Panc1 (cell line): ENCODE measurements at regions not wholly inside any gene's neighbourhood (a gene's known extent, or its start where the extent isn't known, plus 50 kb on each side); places are given as distances from the start of the nearest gene placed in this dataset.

Experiments used
- ATAC-seq: fragments of 200-7000 bp; cut with Tn5 transposase; 2 replicates; pipeline ENCODE4 v1.9.1; 2020; ENCODE audit warnings: mild to moderate bottlenecking, moderate library complexity
- BruUV-seq: library from RNA; stranded (reverse); fragments of 400-500 nt; replicated peaks from 2 replicates; lab custom pipeline; 2021; lab: Mats Ljungman, UMichigan
- CTCF ChIA-PET: fragments of 300-600 bp; sonication (Branson Sonifier 250); formaldehyde crosslinking; loops from one replicate; lab custom pipeline; 2022; ENCODE audit warnings: antibody characterized with exemption; lab: Charles Lee
- POLR2A ChIA-PET: fragments of 300-600 bp; sonication (Branson Sonifier 250); formaldehyde crosslinking; loops from one replicate; lab custom pipeline; 2022; ENCODE audit warnings: antibody characterized with exemption; lab: Charles Lee
- DNase-seq: peaks from one replicate; pipeline ENCODE4 v3.0.0-alpha.2; 2010; ENCODE audit warnings: low read depth, low spot score
- H3K27ac ChIP-seq: 2 replicates; pipeline ENCODE4 v1.5.1; 2011; ENCODE audit warnings: mild to moderate bottlenecking, low read length, inconsistent platforms
- H3K27me3 ChIP-seq: fragments of 200-500 bp; sonication (Bioruptor generic); 2 replicates; pipeline ENCODE4 v1.6.0; 2014; ENCODE audit warnings: low read length, inconsistent platforms; ENCODE audit not compliant: control insufficient read depth, insufficient read depth
- H3K36me3 ChIP-seq: fragments of 200-500 bp; sonication (Bioruptor generic); 2 replicates; pipeline ENCODE4 v1.5.1; 2014; ENCODE audit warnings: inconsistent platforms, mild to moderate bottlenecking, low read length, moderate library complexity; ENCODE audit not compliant: control insufficient read depth, insufficient read depth
- H3K4me1 ChIP-seq: 2 replicates; pipeline ENCODE4 v1.5.1; 2011; ENCODE audit warnings: inconsistent platforms, mild to moderate bottlenecking, low read length, moderate library complexity; ENCODE audit not compliant: control insufficient read depth, insufficient read depth
- H3K4me3 ChIP-seq, 2 experiments: 2 replicates each; pipeline ENCODE4 v1.5.1; 2011 to 2012; ENCODE audit warnings: low read depth in 2 of 2, low read length in 2 of 2, mild to moderate bottlenecking in 2 of 2, inconsistent platforms in 1 of 2, moderate library complexity in 1 of 2
- H3K9me3 ChIP-seq: fragments of 200-500 bp; sonication (Bioruptor generic); 2 replicates; pipeline ENCODE4 v1.5.1; 2014; ENCODE audit warnings: low read depth, mild to moderate bottlenecking, inconsistent platforms, low read length, moderate library complexity; ENCODE audit not compliant: control insufficient read depth, insufficient read depth
- CTCF ChIP-seq: fragments of 450-650 bp; IDR thresholded peaks from 2 replicates; pipeline ENCODE4 v1.5.1; 2017; ENCODE audit warnings: mild to moderate bottlenecking
- POLR2AphosphoS5 ChIP-seq: IDR thresholded peaks from 2 replicates; pipeline ENCODE4 v1.6.1; 2012; ENCODE audit warnings: mild to moderate bottlenecking, low read depth, low read length, moderate library complexity
- REST ChIP-seq, 2 experiments: IDR thresholded peaks; 2 replicates each; pipeline ENCODE4 v1.6.1; 2011 to 2012; ENCODE audit warnings: low read depth in 2 of 2, control low read depth in 1 of 2, low read length in 1 of 2, mild to moderate bottlenecking in 1 of 2, moderate library complexity in 1 of 2; ENCODE audit not compliant: insufficient read depth in 1 of 2
- SIN3A ChIP-seq: IDR thresholded peaks from 2 replicates; pipeline ENCODE4 v1.6.1; 2012; ENCODE audit warnings: low read depth, mild to moderate bottlenecking, low read length, moderate library complexity, borderline replicate concordance; ENCODE audit not compliant: insufficient read depth
- TCF7L2 ChIP-seq: IDR thresholded peaks from 2 replicates; pipeline ENCODE4 v1.6.1; 2011; ENCODE audit warnings: mild to moderate bottlenecking, low read depth, low read length, inconsistent platforms
- in situ Hi-C: cut with HindIII; loops from 2 replicates; pipeline ENCODE4 v1.10.0; 2016; ENCODE audit warnings: low sequenced_read_pairs, low pct_unique_long_range_greater_than_20kb
- intact Hi-C: fragments of 100-400 bp; cut with micrococcal nuclease; formaldehyde crosslinking; loops from one replicate; pipeline ENCODE4 v1.10.0; 2022; ENCODE audit not compliant: unreplicated experiment

GRCh38 chr4:187124331-187124730 lies 400.7 kb upstream of the FAT1 start:
- no peak overlapping the region for H3K27ac ChIP-seq
- ATAC-seq (no peak), DNase-seq (no peak)
- no peaks in the 10 kb centered on the region for H3K27me3 ChIP-seq
- intact Hi-C loops, result no loop called here
- no peak overlapping the region for H3K4me3 ChIP-seq
- no TSS peak for BruUV-seq
- ChIA-PET POLR2A (no interaction called here), CTCF (no interaction called here)
- TF ChIP-seq POLR2AphosphoS5, result no peak
- in situ Hi-C loops, result no loop called here
- H3K4me1 ChIP-seq, result no peaks in the 10 kb centered on the region
- no peaks in the 10 kb centered on the region for H3K9me3 ChIP-seq
- H3K36me3 ChIP-seq, result no peaks in the 10 kb centered on the region

- DNase-seq, result no peak
- Histone ChIP-seq H3K4me1 (no peaks in the 10 kb centered on the region), H3K36me3 (no peaks in the 10 kb centered on the region), H3K9me3 (no peaks in the 10 kb centered on the region), H3K4me3 (no peak overlapping the region), H3K27ac (no peak overlapping the region), H3K27me3 (no peaks in the 10 kb centered on the region)
- in situ Hi-C loops, result no loop called here
- intact Hi-C loops, result no loop called here
- ChIA-PET CTCF (no interaction called here), POLR2A (no interaction called here)
- no TSS peak for BruUV-seq
- ATAC-seq, result no peak
- no peak for TF ChIP-seq SIN3A
- TF ChIP-seq CTCF, result no peak
- no peak for TF ChIP-seq TCF7L2
- no peak for TF ChIP-seq REST (IDR thresholded peaks at IDR 0.05; ENCODE audit: insufficient read depth in 1 of 2, low read depth in 2 of 2, low read length in 1 of 2)
- no peak for TF ChIP-seq POLR2AphosphoS5
Measured at GRCh38 chr4:187125062-187125461, 401.4 kb upstream of the FAT1 start.

GRCh38 chr4:187127456-187127855 lies 403.8 kb upstream of the FAT1 start:
- no peak overlapping the region for H3K27ac ChIP-seq
- TF ChIP-seq REST (IDR thresholded peaks at IDR 0.05; ENCODE audit: insufficient read depth in 1 of 2, low read depth in 2 of 2, low read length in 1 of 2) (no peak), SIN3A (no peak), CTCF (no peak), POLR2AphosphoS5 (no peak)
- H3K4me3 ChIP-seq, result no peak overlapping the region
- no peaks in the 10 kb centered on the region for H3K36me3 ChIP-seq
- intact Hi-C loops, result no loop called here
- POLR2A ChIA-PET, result no interaction called here
- in situ Hi-C loops, result no loop called here
- no peaks in the 10 kb centered on the region for H3K27me3 ChIP-seq
- H3K4me1 ChIP-seq, result no peaks in the 10 kb centered on the region
- DNase-seq (no peak), ATAC-seq (no peak)
- CTCF ChIA-PET, result no interaction called here
- no TSS peak for BruUV-seq
- no peaks in the 10 kb centered on the region for H3K9me3 ChIP-seq
